ENCODE measurements at regions not wholly inside any gene's neighbourhood (a gene's known extent, or its start where the extent isn't known, plus 50 kb on each side); places are given as distances from the start of the nearest gene placed in this dataset.

GRCh38 chr5:58911270-58911669, 328.4 kb downstream of the RAB3C start:
- no peak overlapping the region for H3K4me2 ChIP-seq
- no peak overlapping the region for H3K4me3 ChIP-seq
- no peak for DNase-seq (ENCODE audit: low read depth in 1 of 2, low spot score in 1 of 2)
- FAIRE-seq, result no peak
- ATAC-seq, result no peak
- peaks cover 6% of the 10 kb centered on the region; the same call in 1 of the 3 replicates for H3K9me3 ChIP-seq
- WGBS (ENCODE audit: missing lambda C conversion rate), result 78% methylated on average over 7 of the region's 7 CpGs
- ChIA-PET POLR2A (no interaction called here), CTCF (no interaction called here)
- no peaks in the 10 kb centered on the region for H3K4me1 ChIP-seq
- no peak overlapping the region for H3K27ac ChIP-seq
- TF ChIP-seq NPAS2 (CRISPR knock-in tag; IDR thresholded peaks at IDR 0.05; ENCODE audit: borderline replicate concordance) (no peak), EHF (CRISPR knock-in tag; IDR thresholded peaks at IDR 0.05) (no peak), HMGXB4 (CRISPR knock-in tag; IDR thresholded peaks at IDR 0.05; ENCODE audit: borderline replicate concordance) (no peak), TFCP2L1 (CRISPR knock-in tag; IDR thresholded peaks at IDR 0.05) (no peak), CBX8 (IDR thresholded peaks at IDR 0.05) (no peak), ZFP36 (IDR thresholded peaks at IDR 0.05; ENCODE audit: borderline replicate concordance, partially characterized antibody) (no peak), MAX (IDR thresholded peaks at IDR 0.05) (no peak), NR3C1 (IDR thresholded peaks at IDR 0.05) (no peak), RNF2 (IDR thresholded peaks at IDR 0.05; ENCODE audit: borderline replicate concordance, low read depth) (no peak), USF2 (IDR thresholded peaks at IDR 0.05) (no peak), ZC3H11A (IDR thresholded peaks at IDR 0.05) (no peak), KDM5A (IDR thresholded peaks at IDR 0.05) (no peak), MYC (IDR thresholded peaks at IDR 0.05; ENCODE audit: borderline replicate concordance, low read length) (no peak), CHD4 (IDR thresholded peaks at IDR 0.05; ENCODE audit: borderline replicate concordance) (no peak), GATA3 (IDR thresholded peaks at IDR 0.05; ENCODE audit: borderline replicate concordance) (no peak), ZNF302 (CRISPR knock-in tag; IDR thresholded peaks at IDR 0.05) (no peak), HEYL (CRISPR knock-in tag; IDR thresholded peaks at IDR 0.05) (no peak), CBX2 (IDR thresholded peaks at IDR 0.05; ENCODE audit: borderline replicate concordance, low read depth) (no peak), CEBPB (IDR thresholded peaks at IDR 0.05) (no peak), RARB (CRISPR knock-in tag; IDR thresholded peaks at IDR 0.05) (no peak)

- Histone ChIP-seq H3K27ac (peak overlapping the region; percentile 12 to 19; a peak in 1 of 6 replicates), H3K9me3 (no peaks in the 10 kb centered on the region), H3K4me2 (no peak overlapping the region), H3K4me3 (no peak overlapping the region), H3K4me1 (no peaks in the 10 kb centered on the region)
- DNase-seq (ENCODE audit: low read depth in 1 of 2, low spot score in 1 of 2), result no peak
- ATAC-seq, result no peak
- ChIA-PET POLR2A (no interaction called here), CTCF (no interaction called here)
- 94% methylated on average over 1 of the region's 1 CpG for WGBS (ENCODE audit: missing lambda C conversion rate)
- TF ChIP-seq GATA3 (IDR thresholded peaks at IDR 0.05; ENCODE audit: borderline replicate concordance) (no peak), NFE2L2 (conservative IDR thresholded peaks at IDR 0.05; ENCODE audit: low read length) (peak; percentile 69), EP300 (IDR thresholded peaks at IDR 0.05) (no peak), MAFK (IDR thresholded peaks at IDR 0.05; ENCODE audit: partially characterized antibody) (peak; percentile 91)
- FAIRE-seq, result no peak
Measured at GRCh38 chr5:58912116-58912515, 329.2 kb downstream of the RAB3C start.

- Histone ChIP-seq H3K27ac (no peak overlapping the region), H3K9me3 (no peaks in the 10 kb centered on the region), H3K4me2 (no peak overlapping the region), H3K4me1 (no peaks in the 10 kb centered on the region), H3K4me3 (no peak overlapping the region)
- no peak for TF ChIP-seq CEBPB (IDR thresholded peaks at IDR 0.05)
- no peak for TF ChIP-seq RCOR1 (IDR thresholded peaks at IDR 0.05; ENCODE audit: low read depth, low read length)
- TF ChIP-seq TP53 (CRISPR knock-in tag; IDR thresholded peaks at IDR 0.05), result no peak
- TF ChIP-seq KDM1A (IDR thresholded peaks at IDR 0.05; ENCODE audit: low read depth), result no peak
- no peak for TF ChIP-seq ZFP36 (IDR thresholded peaks at IDR 0.05; ENCODE audit: borderline replicate concordance, partially characterized antibody)
- no peak for TF ChIP-seq HOXB13 (CRISPR knock-in tag; IDR thresholded peaks at IDR 0.05; ENCODE audit: low read depth)
- no peak for TF ChIP-seq GATA3 (IDR thresholded peaks at IDR 0.05; ENCODE audit: borderline replicate concordance)
- TF ChIP-seq HDAC2 (IDR thresholded peaks at IDR 0.05), result no peak
- TF ChIP-seq HEYL (CRISPR knock-in tag; IDR thresholded peaks at IDR 0.05), result no peak
- no peak for TF ChIP-seq TFCP2L1 (CRISPR knock-in tag; IDR thresholded peaks at IDR 0.05)
- no peak for TF ChIP-seq MAZ (IDR thresholded peaks at IDR 0.05; ENCODE audit: borderline replicate concordance, low read depth, low read length)
- ChIA-PET POLR2A (no interaction called here), CTCF (interaction anchor here (1.7 kb wide), 1 partner anchor 16 kb away, joined by 7 read pairs; no protein-coding TSS in a partner anchor)
- ATAC-seq, result no peak
- DNase-seq (ENCODE audit: low read depth in 1 of 2, low spot score in 1 of 2), result no peak
- no peak for FAIRE-seq
- WGBS (ENCODE audit: missing lambda C conversion rate), result 92% methylated on average over 5 of the region's 6 CpGs
Measured at GRCh38 chr5:58913406-58913990, 330.6 kb downstream of the RAB3C start.

All from A549 (cell line).